ENCODE measurements at regions not wholly inside any gene's neighbourhood (a gene's known extent, or its start where the extent isn't known, plus 50 kb on each side); places are given as distances from the start of the nearest gene placed in this dataset.

DNA sequence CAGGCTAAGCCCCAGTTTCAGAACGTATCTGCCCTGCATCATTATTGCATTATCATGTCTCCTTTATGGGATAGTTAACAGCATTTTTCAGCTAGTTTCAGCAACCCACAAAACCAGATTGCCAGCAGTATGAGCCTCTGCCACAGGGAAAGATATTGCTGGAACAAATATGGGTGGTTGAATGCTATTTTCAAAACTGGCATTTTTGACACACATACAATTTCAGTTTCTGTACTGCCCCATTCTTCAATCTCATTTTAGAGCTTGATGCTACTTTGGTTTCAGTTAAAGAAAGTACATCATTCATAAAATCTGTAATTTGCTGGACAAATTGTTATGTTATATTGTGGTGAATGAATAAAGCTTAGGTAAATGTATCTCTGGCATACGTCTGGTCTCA is 1037.5 kb downstream of the NAALADL2 start:
- ChIA-PET POLR2A (interaction anchor here (0.6 kb wide), 1 partner anchor 486 kb away, joined by 3 read pairs; no protein-coding TSS in a partner anchor), CTCF (interaction anchor here (1.0 kb wide), 1 partner anchor 17 kb away, joined by 3 read pairs; no protein-coding TSS in a partner anchor)
- DNase-seq (ENCODE audit: low read depth): no peak
- H3K36me3 ChIP-seq (ENCODE audit: control insufficient read depth, insufficient read depth, low read length): no peaks in the 10 kb centered on the region
- no peak overlapping the region for H3K4me3 ChIP-seq (ENCODE audit: low read depth, low read length)
- H3K27me3 ChIP-seq (ENCODE audit: control insufficient read depth, insufficient read depth, low read length): no peaks in the 10 kb centered on the region
- TF ChIP-seq, protein P1, sequence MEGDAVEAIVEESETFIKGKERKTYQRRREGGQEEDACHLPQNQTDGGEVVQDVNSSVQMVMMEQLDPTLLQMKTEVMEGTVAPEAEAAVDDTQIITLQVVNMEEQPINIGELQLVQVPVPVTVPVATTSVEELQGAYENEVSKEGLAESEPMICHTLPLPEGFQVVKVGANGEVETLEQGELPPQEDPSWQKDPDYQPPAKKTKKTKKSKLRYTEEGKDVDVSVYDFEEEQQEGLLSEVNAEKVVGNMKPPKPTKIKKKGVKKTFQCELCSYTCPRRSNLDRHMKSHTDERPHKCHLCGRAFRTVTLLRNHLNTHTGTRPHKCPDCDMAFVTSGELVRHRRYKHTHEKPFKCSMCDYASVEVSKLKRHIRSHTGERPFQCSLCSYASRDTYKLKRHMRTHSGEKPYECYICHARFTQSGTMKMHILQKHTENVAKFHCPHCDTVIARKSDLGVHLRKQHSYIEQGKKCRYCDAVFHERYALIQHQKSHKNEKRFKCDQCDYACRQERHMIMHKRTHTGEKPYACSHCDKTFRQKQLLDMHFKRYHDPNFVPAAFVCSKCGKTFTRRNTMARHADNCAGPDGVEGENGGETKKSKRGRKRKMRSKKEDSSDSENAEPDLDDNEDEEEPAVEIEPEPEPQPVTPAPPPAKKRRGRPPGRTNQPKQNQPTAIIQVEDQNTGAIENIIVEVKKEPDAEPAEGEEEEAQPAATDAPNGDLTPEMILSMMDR (IDR thresholded peaks at IDR 0.05; ENCODE audit: insufficient read depth, low read depth, low read length): no peak

DNA sequence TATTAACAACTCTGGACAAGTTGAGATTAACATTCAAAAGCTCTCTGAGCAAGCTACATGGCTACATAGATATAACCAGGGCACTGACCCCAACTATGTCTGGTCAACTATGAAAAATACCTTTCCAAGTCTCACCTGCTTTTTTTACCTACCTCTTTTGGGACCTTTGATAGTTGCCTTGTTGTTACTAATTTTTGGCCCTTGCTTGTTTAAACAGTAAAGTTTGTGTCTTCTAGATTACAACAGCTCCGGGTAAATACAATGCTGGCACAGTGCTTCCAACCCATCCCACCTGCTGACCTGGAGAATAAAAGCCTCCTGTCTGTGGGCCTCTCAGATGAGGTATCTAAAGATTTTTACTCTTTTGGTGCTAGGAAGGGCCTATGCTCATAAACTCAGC is 1036.6 kb downstream of the NAALADL2 start:
- Histone ChIP-seq H3K36me3 (ENCODE audit: control insufficient read depth, insufficient read depth, low read length) (no peaks in the 10 kb centered on the region), H3K4me3 (ENCODE audit: low read depth, low read length) (no peak overlapping the region), H3K27me3 (ENCODE audit: control insufficient read depth, insufficient read depth, low read length) (no peaks in the 10 kb centered on the region)
- TF ChIP-seq, protein P1 (IDR thresholded peaks at IDR 0.05; ENCODE audit: insufficient read depth, low read depth, low read length): no peak
- POLR2A ChIA-PET: no interaction called here
- CTCF ChIA-PET: no interaction called here
- no peak for DNase-seq (ENCODE audit: low read depth)

DNA sequence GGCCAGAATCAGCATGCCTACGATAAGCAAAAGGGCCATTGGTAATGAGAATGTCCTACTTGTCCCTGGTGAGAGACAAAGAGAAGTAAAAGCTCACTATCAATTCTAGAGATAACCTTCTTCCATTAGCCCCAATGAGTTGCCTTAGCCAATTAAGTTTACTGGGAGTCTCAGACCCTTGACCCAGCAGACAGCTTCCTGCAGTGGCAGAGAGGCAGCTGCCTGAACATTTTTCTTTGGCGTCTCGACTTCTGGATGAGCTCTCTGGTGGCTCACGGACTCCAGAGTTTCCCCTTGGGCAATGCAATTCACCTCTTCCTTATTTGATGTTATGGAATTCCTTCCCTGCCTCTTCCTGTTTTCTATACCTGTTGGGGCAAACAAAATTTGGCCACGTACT is 1034.4 kb downstream of the NAALADL2 start:
- CTCF ChIA-PET: no interaction called here
- Histone ChIP-seq H3K4me3 (ENCODE audit: low read depth, low read length) (no peak overlapping the region), H3K27me3 (ENCODE audit: control insufficient read depth, insufficient read depth, low read length) (no peaks in the 10 kb centered on the region), H3K36me3 (ENCODE audit: control insufficient read depth, insufficient read depth, low read length) (no peaks in the 10 kb centered on the region)
- POLR2A ChIA-PET: no interaction called here
- DNase-seq (ENCODE audit: low read depth): no peak
- TF ChIP-seq, protein P1 (IDR thresholded peaks at IDR 0.05; ENCODE audit: insufficient read depth, low read depth, low read length): no peak

DNA sequence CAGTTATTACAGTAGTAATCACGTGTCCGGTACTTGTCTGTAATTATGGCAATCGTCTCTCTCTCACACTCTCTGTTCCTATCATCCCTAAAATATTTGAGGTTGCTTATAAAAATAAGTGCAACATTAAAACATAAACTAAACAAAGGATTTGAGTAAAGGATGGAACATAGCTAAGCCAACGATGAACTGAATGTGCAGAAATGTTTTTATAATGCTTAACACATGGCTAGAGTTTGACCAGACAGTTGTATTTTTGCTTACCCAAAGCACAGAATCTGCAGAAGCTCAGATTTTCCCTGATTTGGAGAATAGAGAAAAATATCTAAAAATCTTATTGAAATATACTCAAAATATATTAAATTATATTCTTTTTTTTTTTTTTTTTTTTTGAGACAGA is 1030.9 kb downstream of the NAALADL2 start:
- POLR2A ChIA-PET: interaction anchor here (0.7 kb wide), 1 partner anchor 187 kb away, joined by 15 read pairs; no protein-coding TSS in a partner anchor
- no peaks in the 10 kb centered on the region for H3K36me3 ChIP-seq (ENCODE audit: control insufficient read depth, insufficient read depth, low read length)
- CTCF ChIA-PET: no interaction called here
- H3K27me3 ChIP-seq (ENCODE audit: control insufficient read depth, insufficient read depth, low read length): no peaks in the 10 kb centered on the region
- no peak overlapping the region for H3K4me3 ChIP-seq (ENCODE audit: low read depth, low read length)
- DNase-seq (ENCODE audit: low read depth): peak; percentile 19
- TF ChIP-seq, protein P1 (IDR thresholded peaks at IDR 0.05; ENCODE audit: insufficient read depth, low read depth, low read length): no peak

DNA sequence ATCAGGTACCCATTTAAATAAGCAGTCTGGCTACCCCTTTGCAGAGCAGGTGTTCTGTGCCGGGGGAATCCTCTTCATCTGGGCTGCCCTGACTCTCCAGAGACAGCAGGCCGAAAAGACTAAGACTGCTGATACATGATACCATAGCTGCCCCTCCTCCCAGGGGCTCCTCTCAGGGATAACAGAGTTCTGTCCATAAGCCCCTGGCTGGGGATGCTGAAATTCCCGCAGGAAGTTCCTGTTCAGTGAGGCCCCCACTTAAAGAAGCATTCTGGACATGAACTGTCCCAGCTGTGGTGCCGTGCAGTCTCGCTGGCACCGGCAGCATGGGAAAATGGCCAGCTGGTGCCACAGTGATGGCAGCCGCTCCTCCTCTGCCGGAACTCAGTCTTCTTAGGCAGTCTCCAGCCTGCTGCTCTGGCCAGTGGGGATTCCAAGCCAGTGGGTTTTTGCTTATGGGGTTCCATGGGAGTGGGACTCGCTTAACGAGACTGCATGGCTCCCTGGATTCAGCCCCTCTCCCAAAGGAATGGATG is 1026.2 kb downstream of the NAALADL2 start:
- POLR2A ChIA-PET: no interaction called here

More for the DNA sequence above, 1026.2 kb downstream of the NAALADL2 start:
- Histone ChIP-seq H3K36me3 (ENCODE audit: control insufficient read depth, insufficient read depth, low read length) (no peaks in the 10 kb centered on the region), H3K27me3 (ENCODE audit: control insufficient read depth, insufficient read depth, low read length) (no peaks in the 10 kb centered on the region), H3K4me3 (ENCODE audit: low read depth, low read length) (no peak overlapping the region)
- DNase-seq (ENCODE audit: low read depth): no peak
- CTCF ChIA-PET: no interaction called here
- TF ChIP-seq, protein P1 (IDR thresholded peaks at IDR 0.05; ENCODE audit: insufficient read depth, low read depth, low read length): no peak
